Left cardiac atrium (tissue), 4 donors: ENCODE measurements at regions not wholly inside any gene's neighbourhood (a gene's known extent, or its start where the extent isn't known, plus 50 kb on each side); places are given as distances from the start of the nearest gene placed in this dataset.

Source experiments
- ATAC-seq, 2 donors: fragments of 200-7000 bp; cut with Tn5 transposase; one replicate each; pipeline ENCODE4 v1.9.1; 2020; ENCODE audit warnings: mild to moderate bottlenecking in 2 of 2, moderate library complexity in 2 of 2
- DNase-seq: peaks from one replicate; pipeline ENCODE4 v3.0.0-alpha.2; 2020
- intact Hi-C, 2 donors: fragments of 100-400 bp; cut with DNase I; formaldehyde crosslinking; loops; one replicate each; pipeline versions ENCODE4 v1.14.1 to v1.15.1; 2022 to 2023
- donor health status: DM: no; HTN: yes; CAD: no.
- donor health status: DM: no; HTN: yes; CAD: no; lungs with severe emphysema.
- donor health status: DM: yes; HTN: yes; CAD: no.
- donor health status: Dilated cardiomyopathy.

GRCh38 chr6:44626616-44627015 lies 239.1 kb downstream of the CDC5L start:
- no peak for ATAC-seq

GRCh38 chr6:44627091-44627882 lies 239.8 kb downstream of the CDC5L start:
- DNase-seq (peak; percentile 35), ATAC-seq (peak; percentile 21 to 60)
- intact Hi-C loops = no loop called here

More at GRCh38 chr6:44626616-44627015, 239.1 kb downstream of the CDC5L start:
- no peak for DNase-seq
- intact Hi-C loops = no loop called here

GRCh38 chr6:44627883-44628271 lies 240.4 kb downstream of the CDC5L start:
- DNase-seq = no peak
- intact Hi-C loops = no loop called here
- ATAC-seq = no peak

GRCh38 chr6:44628347-44628746 lies 240.8 kb downstream of the CDC5L start:
- ATAC-seq (no peak), DNase-seq (no peak)
- intact Hi-C loops = no loop called here

GRCh38 chr6:44629636-44630035 lies 242.1 kb downstream of the CDC5L start:
- ATAC-seq (no peak), DNase-seq (no peak)
- intact Hi-C loops = no loop called here

GRCh38 chr6:44630125-44631028 lies 242.9 kb downstream of the CDC5L start:
- ATAC-seq = peak; percentile 64 to 73
- intact Hi-C loops = no loop called here
- peak; percentile 36 for DNase-seq

GRCh38 chr6:44631968-44632367 lies 244.5 kb downstream of the CDC5L start:
- no peak for DNase-seq
- intact Hi-C loops = no loop called here
- ATAC-seq = no peak

GRCh38 chr6:44634321-44634720 lies 246.8 kb downstream of the CDC5L start:
- intact Hi-C loops = no loop called here
- ATAC-seq (no peak), DNase-seq (no peak)

- DNase-seq (no peak), ATAC-seq (no peak)
- intact Hi-C loops = no loop called here
Measured at GRCh38 chr6:44635486-44635885, 248.0 kb downstream of the CDC5L start.

GRCh38 chr6:44636561-44637248 lies 249.2 kb downstream of the CDC5L start:
- DNase-seq (no peak), ATAC-seq (peak in 1 of 2 donors; percentile 22)
- intact Hi-C loops = no loop called here

- ATAC-seq (peak in 1 of 2 donors; percentile 82), DNase-seq (no peak)
- intact Hi-C loops = loop anchor here in 1 of 2 donors (10.0 kb wide), 1 partner anchor 157 kb away; no protein-coding TSS in a partner anchor
Measured at GRCh38 chr6:44641344-44642031, 254.0 kb downstream of the CDC5L start.

- intact Hi-C loops = loop anchor here in 1 of 2 donors (10.0 kb wide), 1 partner anchor 158 kb away; no protein-coding TSS in a partner anchor
- DNase-seq (no peak), ATAC-seq (no peak)
Measured at GRCh38 chr6:44642349-44642748, 254.8 kb downstream of the CDC5L start.

GRCh38 chr6:44642870-44643522 lies 255.5 kb downstream of the CDC5L start:
- ATAC-seq (no peak), DNase-seq (no peak)
- intact Hi-C loops = loop anchor here in 1 of 2 donors (10.0 kb wide), 1 partner anchor 158 kb away; no protein-coding TSS in a partner anchor

GRCh38 chr6:44645276-44645675 lies 257.8 kb downstream of the CDC5L start:
- ATAC-seq (no peak), DNase-seq (no peak)
- intact Hi-C loops = loop anchor here (5.0 to 10.0 kb wide), 2 partner anchors 160 to 168 kb away; no protein-coding TSS in a partner anchor

GRCh38 chr6:44646355-44646754 lies 258.8 kb downstream of the CDC5L start:
- intact Hi-C loops = loop anchor here (5.0 to 10.0 kb wide), 2 partner anchors 162 to 169 kb away; no protein-coding TSS in a partner anchor
- ATAC-seq = peak in 1 of 2 donors; percentile 47
- DNase-seq = no peak

GRCh38 chr6:44649365-44650025 lies 262.0 kb downstream of the CDC5L start:
- intact Hi-C loops = loop anchor here (5.0 to 10.0 kb wide), 4 partner anchors 165 to 1275 kb away; no protein-coding TSS in a partner anchor
- ATAC-seq (peak in 1 of 2 donors; percentile 55), DNase-seq (no peak)

- intact Hi-C loops = loop anchor here (10.0 kb wide), 2 partner anchors 764 to 1274 kb away; no protein-coding TSS in a partner anchor
- ATAC-seq (no peak), DNase-seq (no peak)
Measured at GRCh38 chr6:44650495-44650894, 263.0 kb downstream of the CDC5L start.
